ENCODE measurements at regions not wholly inside any gene's neighbourhood (a gene's known extent, or its start where the extent isn't known, plus 50 kb on each side); places are given as distances from the start of the nearest gene placed in this dataset.

DNA sequence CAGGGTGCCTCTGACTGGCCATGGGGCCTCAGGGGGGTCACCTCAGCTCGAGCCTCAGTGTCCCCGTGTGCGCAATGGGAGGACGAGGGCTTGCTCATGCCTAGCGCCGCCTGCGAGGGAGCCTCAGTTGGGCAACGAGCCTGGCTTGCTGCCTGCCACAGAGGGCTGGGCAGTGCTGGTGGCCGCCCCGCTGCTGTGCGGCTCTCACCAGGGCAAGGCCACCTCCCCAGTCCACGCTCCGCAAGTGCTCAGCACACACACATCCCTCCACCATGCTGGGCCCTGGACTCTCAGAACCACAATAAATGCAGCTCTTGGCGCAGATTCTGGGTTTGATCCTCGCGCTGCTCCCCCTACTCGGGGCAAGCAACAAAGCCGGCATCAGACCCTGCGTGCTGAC is 76.2 kb downstream of the ENGASE start:
- H3K9me3 ChIP-seq: no peaks in the 10 kb centered on the region
- intact Hi-C loops (cut with DNase I; ENCODE audit: low total_unique reads): no loop called here
- peaks cover 3 to 93% of the 10 kb centered on the region in 2 donors for H3K27me3 ChIP-seq
- no peaks in the 10 kb centered on the region for H3K4me1 ChIP-seq
- TF ChIP-seq POLR2AphosphoS5 (IDR thresholded peaks at IDR 0.05): no peak
- no peak for TF ChIP-seq POLR2A (IDR thresholded peaks at IDR 0.05)
- TF ChIP-seq, protein P1, sequence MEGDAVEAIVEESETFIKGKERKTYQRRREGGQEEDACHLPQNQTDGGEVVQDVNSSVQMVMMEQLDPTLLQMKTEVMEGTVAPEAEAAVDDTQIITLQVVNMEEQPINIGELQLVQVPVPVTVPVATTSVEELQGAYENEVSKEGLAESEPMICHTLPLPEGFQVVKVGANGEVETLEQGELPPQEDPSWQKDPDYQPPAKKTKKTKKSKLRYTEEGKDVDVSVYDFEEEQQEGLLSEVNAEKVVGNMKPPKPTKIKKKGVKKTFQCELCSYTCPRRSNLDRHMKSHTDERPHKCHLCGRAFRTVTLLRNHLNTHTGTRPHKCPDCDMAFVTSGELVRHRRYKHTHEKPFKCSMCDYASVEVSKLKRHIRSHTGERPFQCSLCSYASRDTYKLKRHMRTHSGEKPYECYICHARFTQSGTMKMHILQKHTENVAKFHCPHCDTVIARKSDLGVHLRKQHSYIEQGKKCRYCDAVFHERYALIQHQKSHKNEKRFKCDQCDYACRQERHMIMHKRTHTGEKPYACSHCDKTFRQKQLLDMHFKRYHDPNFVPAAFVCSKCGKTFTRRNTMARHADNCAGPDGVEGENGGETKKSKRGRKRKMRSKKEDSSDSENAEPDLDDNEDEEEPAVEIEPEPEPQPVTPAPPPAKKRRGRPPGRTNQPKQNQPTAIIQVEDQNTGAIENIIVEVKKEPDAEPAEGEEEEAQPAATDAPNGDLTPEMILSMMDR (IDR thresholded peaks at IDR 0.05): no peak
- H3K36me3 ChIP-seq: no peaks in the 10 kb centered on the region
- no peak overlapping the region for H3K27ac ChIP-seq
- no peak overlapping the region for H3K4me3 ChIP-seq
- no peak for DNase-seq (ENCODE audit: low spot score in 2 of 2)

- intact Hi-C loops (cut with DNase I; ENCODE audit: low total_unique reads): no loop called here
These were observed 75.6 kb downstream of the ENGASE start for GRCh38 chr17:79150035-79150733.

DNA sequence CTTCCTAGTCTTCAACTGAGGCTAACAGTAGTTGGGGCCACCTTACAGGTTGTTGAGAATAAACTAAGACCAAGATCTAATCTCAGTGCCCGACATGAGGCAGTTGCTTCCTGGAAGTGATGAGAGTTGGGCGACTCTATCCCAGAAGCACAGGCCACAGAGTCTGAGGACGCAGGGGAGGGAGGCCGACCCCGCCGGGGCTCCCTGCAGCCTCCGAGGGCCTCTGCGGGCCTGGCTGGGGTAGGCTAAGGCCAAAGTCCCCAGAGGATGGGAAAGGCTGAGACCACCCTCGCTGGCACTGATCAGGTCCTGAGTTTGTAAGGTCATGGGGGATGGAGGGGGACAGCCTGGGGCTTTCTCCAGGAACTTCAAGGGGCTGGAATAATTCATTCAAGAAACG is 74.0 kb downstream of the ENGASE start:
- Histone ChIP-seq H3K4me3 (no peak overlapping the region), H3K4me1 (no peaks in the 10 kb centered on the region), H3K36me3 (no peaks in the 10 kb centered on the region), H3K27ac (no peak overlapping the region), H3K27me3 (peaks cover 0 to 93% of the 10 kb centered on the region in 2 donors), H3K9me3 (no peaks in the 10 kb centered on the region)
- TF ChIP-seq, protein P1 (IDR thresholded peaks at IDR 0.05): no peak
- TF ChIP-seq POLR2A (IDR thresholded peaks at IDR 0.05): no peak
- no peak for TF ChIP-seq POLR2AphosphoS5 (IDR thresholded peaks at IDR 0.05)
- no peak for DNase-seq (ENCODE audit: low spot score in 2 of 2)
- intact Hi-C loops (cut with DNase I; ENCODE audit: low total_unique reads): no loop called here

More at GRCh38 chr17:79150035-79150733, 75.6 kb downstream of the ENGASE start:
- H3K4me3 ChIP-seq: no peak overlapping the region
- no peak overlapping the region for H3K27ac ChIP-seq
- H3K4me1 ChIP-seq: no peaks in the 10 kb centered on the region
- no peaks in the 10 kb centered on the region for H3K36me3 ChIP-seq
- TF ChIP-seq, protein P1 (IDR thresholded peaks at IDR 0.05): no peak
- TF ChIP-seq POLR2AphosphoS5 (IDR thresholded peaks at IDR 0.05) (no peak), POLR2A (IDR thresholded peaks at IDR 0.05) (no peak)
- H3K27me3 ChIP-seq: peaks cover 0 to 93% of the 10 kb centered on the region in 2 donors
- no peaks in the 10 kb centered on the region for H3K9me3 ChIP-seq
- DNase-seq (ENCODE audit: low spot score in 2 of 2): no peak

DNA sequence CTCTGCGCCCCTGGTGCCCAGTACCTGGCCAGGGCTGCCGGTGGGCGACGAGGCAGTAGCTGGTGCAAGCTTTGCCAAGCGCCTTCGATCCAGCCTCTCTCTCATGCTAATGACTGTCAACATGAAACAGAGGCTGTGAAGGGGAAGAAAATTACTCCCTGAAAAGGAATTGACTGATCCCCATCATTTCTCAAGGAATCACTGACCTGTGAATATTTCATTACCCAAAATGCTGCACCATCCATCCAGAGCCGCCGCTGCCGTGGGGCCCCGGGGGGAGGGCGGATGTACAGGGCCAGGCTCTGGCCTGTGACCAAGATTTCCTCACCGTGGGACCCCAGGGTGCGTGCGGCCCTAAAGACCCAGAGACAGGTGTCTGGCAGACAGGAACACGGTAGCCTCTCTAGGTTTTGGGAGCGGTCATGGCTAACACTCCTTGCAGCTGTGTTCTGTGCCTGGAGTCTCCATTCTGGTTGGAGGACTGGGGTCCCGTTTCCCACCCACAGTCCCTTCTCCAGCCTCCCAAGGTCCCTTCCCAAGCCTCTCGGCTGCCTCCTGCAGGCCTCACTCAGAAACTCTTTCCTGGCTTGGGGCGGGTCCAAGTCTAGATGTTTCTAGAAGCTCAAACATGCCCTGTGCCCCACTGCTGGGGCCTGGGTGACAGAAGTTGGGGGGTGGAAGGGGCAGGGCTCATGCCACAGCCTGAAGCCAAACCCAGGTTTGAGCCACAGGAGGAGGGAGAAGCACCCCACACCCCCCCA is 73.3 kb downstream of the ENGASE start:
- Histone ChIP-seq H3K4me3 (no peak overlapping the region), H3K9me3 (no peaks in the 10 kb centered on the region), H3K4me1 (no peaks in the 10 kb centered on the region), H3K27me3 (peaks cover 0 to 93% of the 10 kb centered on the region in 2 donors), H3K27ac (no peak overlapping the region), H3K36me3 (no peaks in the 10 kb centered on the region)
- intact Hi-C loops (cut with DNase I; ENCODE audit: low total_unique reads): no loop called here
- TF ChIP-seq POLR2AphosphoS5 (IDR thresholded peaks at IDR 0.05): no peak
- TF ChIP-seq POLR2A (IDR thresholded peaks at IDR 0.05): no peak
- TF ChIP-seq, protein P1 (IDR thresholded peaks at IDR 0.05): no peak
- DNase-seq (ENCODE audit: low spot score in 2 of 2): no peak

DNA sequence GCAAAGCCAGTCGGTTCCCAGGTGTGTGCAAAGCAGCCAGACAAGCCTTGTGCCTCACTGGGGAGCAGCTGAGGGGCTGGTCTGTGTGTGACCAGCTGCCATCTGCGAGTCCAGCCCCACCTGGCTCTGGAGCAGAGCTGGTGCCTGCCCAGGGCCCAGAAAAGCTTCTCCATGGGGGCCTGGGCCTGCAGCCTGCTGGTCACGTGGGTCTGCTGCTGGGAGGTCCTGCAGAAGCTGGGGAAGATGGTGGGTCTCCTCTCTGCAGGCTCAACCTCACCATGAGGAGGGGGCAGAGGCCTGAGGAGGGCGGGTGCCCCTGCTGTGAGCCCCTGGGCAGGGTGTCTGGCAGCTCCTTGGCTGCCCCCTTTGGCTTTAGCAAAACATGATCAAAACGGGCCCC is 71.9 kb downstream of the ENGASE start:
- peaks cover 0 to 95% of the 10 kb centered on the region in 2 donors for H3K27me3 ChIP-seq
- no peaks in the 10 kb centered on the region for H3K4me1 ChIP-seq
- TF ChIP-seq POLR2AphosphoS5 (IDR thresholded peaks at IDR 0.05) (no peak), POLR2A (IDR thresholded peaks at IDR 0.05) (no peak)
- TF ChIP-seq, protein P1 (IDR thresholded peaks at IDR 0.05): no peak
- no peak overlapping the region for H3K27ac ChIP-seq
- no peak overlapping the region for H3K4me3 ChIP-seq
- no peaks in the 10 kb centered on the region for H3K9me3 ChIP-seq
- H3K36me3 ChIP-seq: no peaks in the 10 kb centered on the region
- intact Hi-C loops (cut with DNase I; ENCODE audit: low total_unique reads): no loop called here
- DNase-seq (ENCODE audit: low spot score in 2 of 2): no peak

All from breast epithelium (tissue), 4 donors.